ENCODE measurements at regions not wholly inside any gene's neighbourhood (a gene's known extent, or its start where the extent isn't known, plus 50 kb on each side); places are given as distances from the start of the nearest gene placed in this dataset.

GRCh38 chr1:182291584-182292192 lies 99.9 kb downstream of the GLUL start (continued):
- TF ChIP-seq FOXK2 (IDR thresholded peaks at IDR 0.05) (peak; percentile 39; the same call in 1 of the 2 replicates), ZGPAT (CRISPR knock-in tag; IDR thresholded peaks at IDR 0.05) (peak; percentile 64; the same call in 1 of the 2 replicates), STAT5B (CRISPR knock-in tag; IDR thresholded peaks at IDR 0.05) (no peak), POLR2G (IDR thresholded peaks at IDR 0.05; ENCODE audit: low read depth, low read length) (peak; percentile 74; the same call in 1 of the 2 replicates), YY1 (IDR thresholded peaks at IDR 0.05; ENCODE audit: insufficient read depth, insufficient replicate concordance, low read depth, low read length) (peak; percentile 31), PRMT3 (CRISPR knock-in tag; IDR thresholded peaks at IDR 0.05; ENCODE audit: borderline replicate concordance, low read depth) (no peak), TEF (CRISPR knock-in tag; IDR thresholded peaks at IDR 0.05) (no peak), SMARCC2 (IDR thresholded peaks at IDR 0.05) (no peak), ATF1 (CRISPR knock-in tag; IDR thresholded peaks at IDR 0.05) (peak; percentile 25; the same call in 1 of the 2 replicates), ZNF292 (CRISPR knock-in tag; IDR thresholded peaks at IDR 0.05; ENCODE audit: borderline replicate concordance, low read depth) (peak; percentile 72; the same call in 1 of the 2 replicates), NFKBIZ (CRISPR knock-in tag; IDR thresholded peaks at IDR 0.05) (no peak; the same call in 1 of the 2 replicates), RFXANK (CRISPR knock-in tag; IDR thresholded peaks at IDR 0.05) (no peak), FOXJ3 (CRISPR knock-in tag; IDR thresholded peaks at IDR 0.05; ENCODE audit: borderline replicate concordance) (peak; percentile 92; the same call in 1 of the 2 replicates), GATAD2A (CRISPR knock-in tag; IDR thresholded peaks at IDR 0.05) (peak; percentile 92), ARID5B (CRISPR knock-in tag; IDR thresholded peaks at IDR 0.05) (peak; percentile 86), RAD21 (CRISPR knock-in tag; IDR thresholded peaks at IDR 0.05) (no peak), ZNF710 (CRISPR knock-in tag; IDR thresholded peaks at IDR 0.05; ENCODE audit: borderline replicate concordance) (no peak; the same call in 1 of the 2 replicates), PBX3 (CRISPR knock-in tag; IDR thresholded peaks at IDR 0.05; ENCODE audit: borderline replicate concordance) (no peak), WIZ (CRISPR knock-in tag; IDR thresholded peaks at IDR 0.05) (no peak), ZKSCAN5 (CRISPR knock-in tag; IDR thresholded peaks at IDR 0.05) (no peak)
